Kidney epithelial cell (primary cell): ENCODE measurements at regions not wholly inside any gene's neighbourhood (a gene's known extent, or its start where the extent isn't known, plus 50 kb on each side); places are given as distances from the start of the nearest gene placed in this dataset.

Experiments
- DNase-seq: peaks from one replicate; pipeline ENCODE4 v3.0.0-alpha.2; 2010; ENCODE audit warnings: low read depth
- H3K27me3 ChIP-seq: 2 replicates; pipeline ENCODE4 v1.6.0; 2011; ENCODE audit warnings: low read length; ENCODE audit not compliant: control insufficient read depth, insufficient read depth
- H3K36me3 ChIP-seq: 2 replicates; pipeline ENCODE4 v1.5.1; 2011; ENCODE audit warnings: low read length; ENCODE audit not compliant: control insufficient read depth, insufficient read depth
- H3K4me3 ChIP-seq: 2 replicates; pipeline ENCODE4 v1.5.1; 2011; ENCODE audit warnings: low read depth, mild to moderate bottlenecking, control low read depth, low read length
- TF ChIP-seq, protein P1 (sequence below): IDR thresholded peaks from 2 replicates; pipeline ENCODE4 v1.5.1; 2011; ENCODE audit warnings: mild to moderate bottlenecking, moderate library complexity, low read length, control low read depth, inconsistent platforms; ENCODE audit not compliant: insufficient read depth, poor library complexity, severe bottlenecking

GRCh38 chr13:89932902-89933301 lies 1414.6 kb upstream of the MIR17HG start:
- TF ChIP-seq, protein P1, sequence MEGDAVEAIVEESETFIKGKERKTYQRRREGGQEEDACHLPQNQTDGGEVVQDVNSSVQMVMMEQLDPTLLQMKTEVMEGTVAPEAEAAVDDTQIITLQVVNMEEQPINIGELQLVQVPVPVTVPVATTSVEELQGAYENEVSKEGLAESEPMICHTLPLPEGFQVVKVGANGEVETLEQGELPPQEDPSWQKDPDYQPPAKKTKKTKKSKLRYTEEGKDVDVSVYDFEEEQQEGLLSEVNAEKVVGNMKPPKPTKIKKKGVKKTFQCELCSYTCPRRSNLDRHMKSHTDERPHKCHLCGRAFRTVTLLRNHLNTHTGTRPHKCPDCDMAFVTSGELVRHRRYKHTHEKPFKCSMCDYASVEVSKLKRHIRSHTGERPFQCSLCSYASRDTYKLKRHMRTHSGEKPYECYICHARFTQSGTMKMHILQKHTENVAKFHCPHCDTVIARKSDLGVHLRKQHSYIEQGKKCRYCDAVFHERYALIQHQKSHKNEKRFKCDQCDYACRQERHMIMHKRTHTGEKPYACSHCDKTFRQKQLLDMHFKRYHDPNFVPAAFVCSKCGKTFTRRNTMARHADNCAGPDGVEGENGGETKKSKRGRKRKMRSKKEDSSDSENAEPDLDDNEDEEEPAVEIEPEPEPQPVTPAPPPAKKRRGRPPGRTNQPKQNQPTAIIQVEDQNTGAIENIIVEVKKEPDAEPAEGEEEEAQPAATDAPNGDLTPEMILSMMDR: no peak
- DNase-seq: no peak
- Histone ChIP-seq H3K36me3 (no peaks in the 10 kb centered on the region), H3K4me3 (no peak overlapping the region), H3K27me3 (no peaks in the 10 kb centered on the region)

- H3K4me3 ChIP-seq: no peak overlapping the region
- DNase-seq: no peak
- TF ChIP-seq, protein P1: no peak
- no peaks in the 10 kb centered on the region for H3K27me3 ChIP-seq
- H3K36me3 ChIP-seq: no peaks in the 10 kb centered on the region
Observed at GRCh38 chr13:89936256-89936655, 1411.2 kb upstream of the MIR17HG start.

DNA sequence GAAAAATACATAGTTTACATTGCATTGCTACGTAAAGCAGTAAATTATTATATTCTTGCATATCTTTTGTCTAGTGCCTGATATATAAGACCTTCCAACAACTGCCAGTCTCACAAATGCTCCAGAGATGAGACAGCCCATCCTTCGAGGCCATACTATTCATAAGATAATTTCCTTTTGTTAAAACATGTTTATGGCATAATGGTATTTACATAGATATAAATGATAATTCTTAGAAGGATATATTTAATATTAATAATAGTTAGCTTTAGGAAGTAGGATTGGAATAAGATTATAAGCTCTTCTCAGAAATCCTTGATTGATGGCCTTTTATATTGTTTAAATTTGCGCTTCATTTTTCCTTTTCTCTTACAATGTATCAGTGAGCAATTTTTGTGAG lies 1410.1 kb upstream of the MIR17HG start:
- no peaks in the 10 kb centered on the region for H3K27me3 ChIP-seq
- no peak overlapping the region for H3K4me3 ChIP-seq
- DNase-seq: no peak
- no peaks in the 10 kb centered on the region for H3K36me3 ChIP-seq
- TF ChIP-seq, protein P1: no peak

GRCh38 chr13:89940383-89940782 lies 1407.1 kb upstream of the MIR17HG start:
- DNase-seq: no peak
- Histone ChIP-seq H3K36me3 (no peaks in the 10 kb centered on the region), H3K27me3 (no peaks in the 10 kb centered on the region), H3K4me3 (no peak overlapping the region)
- TF ChIP-seq, protein P1: no peak

DNA sequence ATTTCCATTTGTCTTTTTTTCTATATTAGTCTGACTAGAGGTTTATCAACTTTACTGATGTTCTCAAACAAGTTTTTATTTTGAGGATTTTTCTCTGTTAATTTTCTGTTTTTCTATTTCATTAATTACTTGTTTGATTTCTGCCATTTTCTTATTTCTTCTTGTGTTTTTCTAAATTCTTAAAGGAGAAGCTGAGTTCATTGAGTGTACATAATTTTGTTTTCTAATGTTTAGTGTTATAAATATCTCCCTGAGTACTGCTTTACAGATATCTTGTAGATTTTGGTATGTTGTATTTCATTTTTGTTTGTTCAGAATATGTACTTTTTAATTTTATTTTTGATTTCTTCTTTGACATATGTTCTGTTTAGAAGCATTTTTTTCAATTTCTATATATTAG lies 1404.3 kb upstream of the MIR17HG start:
- TF ChIP-seq, protein P1: no peak
- no peaks in the 10 kb centered on the region for H3K27me3 ChIP-seq
- no peak overlapping the region for H3K4me3 ChIP-seq
- no peak for DNase-seq
- no peaks in the 10 kb centered on the region for H3K36me3 ChIP-seq

DNA sequence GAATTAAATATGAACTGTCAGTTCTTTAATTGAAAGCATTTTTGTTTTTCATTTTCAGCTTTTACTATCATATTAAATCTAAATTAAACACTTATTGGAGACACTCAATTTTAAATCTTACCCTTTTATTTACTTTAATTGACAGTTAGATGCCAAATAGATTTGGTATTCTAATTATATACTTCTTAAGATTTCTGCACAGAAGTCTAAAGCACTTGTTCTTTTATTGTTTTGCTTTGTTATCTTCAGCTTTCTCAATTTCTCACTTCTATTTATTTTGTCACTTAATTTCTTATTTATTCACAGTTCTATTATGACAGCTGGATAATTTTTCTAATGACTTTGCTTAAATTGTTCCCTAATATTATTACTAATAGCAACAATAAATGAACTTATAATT lies 1397.3 kb upstream of the MIR17HG start:
- Histone ChIP-seq H3K36me3 (no peaks in the 10 kb centered on the region), H3K27me3 (no peaks in the 10 kb centered on the region), H3K4me3 (no peak overlapping the region)
- no peak for DNase-seq
- TF ChIP-seq, protein P1: no peak
